ENCODE measurements at regions not wholly inside any gene's neighbourhood (a gene's known extent, or its start where the extent isn't known, plus 50 kb on each side); places are given as distances from the start of the nearest gene placed in this dataset.

DNA sequence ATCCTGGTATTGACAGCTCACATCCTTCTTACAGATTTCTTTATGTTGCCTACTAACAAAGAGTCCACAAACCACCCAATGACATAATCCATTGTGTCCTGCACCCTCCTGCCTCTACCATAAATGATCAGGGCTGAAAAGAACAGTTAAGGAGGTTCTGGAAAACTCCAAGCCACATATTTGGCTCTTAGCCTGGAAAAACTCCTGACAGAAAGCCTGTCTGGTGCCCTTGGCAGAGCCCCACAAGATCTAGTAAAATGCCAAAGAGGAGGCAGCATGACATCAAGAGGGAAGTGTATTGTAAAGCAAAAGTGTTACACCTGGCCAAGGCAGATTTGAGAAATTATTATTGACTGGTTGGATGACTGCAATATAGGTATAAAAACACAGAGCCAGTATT is 126.4 kb upstream of the VGLL2 start:
- no peaks in the 10 kb centered on the region; the same call in 1 of the 2 replicates for H3K9me3 ChIP-seq (replicated peaks; ENCODE audit: control insufficient read depth, insufficient read depth, low read depth, low read length)
- ChIA-PET POLR2A (no interaction called here), CTCF (ENCODE audit: low intra/inter-chr PET ratio) (no interaction called here)
- H3K9me1 ChIP-seq (ENCODE audit: control insufficient read depth, insufficient read depth, low read length): no peaks in the 10 kb centered on the region
- TF ChIP-seq PHB2 (IDR thresholded peaks at IDR 0.05; ENCODE audit: low read depth) (no peak), BRF1 (IDR thresholded peaks at IDR 0.05; ENCODE audit: borderline replicate concordance, extremely low read depth, insufficient read length) (no peak), KLF13 (tag; IDR thresholded peaks at IDR 0.05; ENCODE audit: borderline replicate concordance, low read depth) (no peak), XRCC3 (IDR thresholded peaks at IDR 0.05) (no peak), SRSF9 (IDR thresholded peaks at IDR 0.05; ENCODE audit: borderline replicate concordance, low read depth, low read length) (no peak), POLR3A (IDR thresholded peaks at IDR 0.05; ENCODE audit: borderline replicate concordance, extremely low read depth, insufficient read depth, insufficient read length) (no peak), TRIM24 (IDR thresholded peaks at IDR 0.05) (no peak), ZNF232 (CRISPR knock-in tag; IDR thresholded peaks at IDR 0.05) (no peak), TGIF2 (CRISPR knock-in tag; IDR thresholded peaks at IDR 0.05) (no peak), ZNF561 (CRISPR knock-in tag; conservative IDR thresholded peaks at IDR 0.05) (no peak), NR1H2 (CRISPR knock-in tag; IDR thresholded peaks at IDR 0.05) (no peak)
- TF ChIP-seq, protein P1, sequence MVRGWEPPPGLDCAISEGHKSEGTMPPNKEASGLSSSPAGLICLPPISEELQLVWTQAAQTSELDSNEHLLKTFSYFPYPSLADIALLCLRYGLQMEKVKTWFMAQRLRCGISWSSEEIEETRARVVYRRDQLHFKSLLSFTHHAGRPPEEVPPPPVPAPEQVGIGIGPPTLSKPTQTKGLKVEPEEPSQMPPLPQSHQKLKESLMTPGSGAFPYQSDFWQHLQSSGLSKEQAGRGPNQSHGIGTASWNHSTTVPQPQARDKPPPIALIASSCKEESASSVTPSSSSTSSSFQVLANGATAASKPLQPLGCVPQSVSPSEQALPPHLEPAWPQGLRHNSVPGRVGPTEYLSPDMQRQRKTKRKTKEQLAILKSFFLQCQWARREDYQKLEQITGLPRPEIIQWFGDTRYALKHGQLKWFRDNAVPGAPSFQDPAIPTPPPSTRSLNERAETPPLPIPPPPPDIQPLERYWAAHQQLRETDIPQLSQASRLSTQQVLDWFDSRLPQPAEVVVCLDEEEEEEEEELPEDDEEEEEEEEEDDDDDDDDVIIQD (CRISPR knock-in tag; IDR thresholded peaks at IDR 0.05): no peak
- in situ Hi-C loops (cut with MboI) (no loop called here), intact Hi-C loops (cut with micrococcal nuclease) (no loop called here)
- H3K27me3 ChIP-seq (ENCODE audit: control insufficient read depth in 2 of 2, insufficient read depth in 2 of 2, low read length in 2 of 2): no peaks in the 10 kb centered on the region
- no peak overlapping the region for H3K27ac ChIP-seq (ENCODE audit: extremely low read depth, low read depth, low read length)
- no TSS peak for BruUV-seq (replicated peaks)
- ATAC-seq (no peak), DNase-seq (ENCODE audit: extremely low read depth in 1 of 4, low spot score in 3 of 4) (no peak), FAIRE-seq (no peak)
- H2AFZ ChIP-seq (ENCODE audit: low read depth, low read length): no peak overlapping the region
- no peak overlapping the region for H3K9ac ChIP-seq (ENCODE audit: insufficient read depth in 1 of 2, low read depth in 2 of 2, low read length in 2 of 2)
- no peaks in the 10 kb centered on the region for H3K36me3 ChIP-seq (ENCODE audit: control insufficient read depth, insufficient read depth, low read length)
- H3K4me3 ChIP-seq: no peak overlapping the region
- no peaks in the 10 kb centered on the region for H4K20me1 ChIP-seq (replicated peaks; ENCODE audit: control insufficient read depth, insufficient read depth, low read length)
- H3K79me2 ChIP-seq (ENCODE audit: control insufficient read depth, insufficient read depth, low read length): no peaks in the 10 kb centered on the region
- H3K4me1 ChIP-seq (replicated peaks in 1 of 2; ENCODE audit: control insufficient read depth in 2 of 2, insufficient read depth in 2 of 2, low read length in 2 of 2): no peaks in the 10 kb centered on the region
- no peak overlapping the region for H3K4me2 ChIP-seq (ENCODE audit: insufficient read depth, low read length)
